Lung microvascular endothelial cell (primary cell): ENCODE measurements at regions not wholly inside any gene's neighbourhood (a gene's known extent, or its start where the extent isn't known, plus 50 kb on each side); places are given as distances from the start of the nearest gene placed in this dataset.
"Not testable (repeated sequence)": the region's sequence is repeated elsewhere in the genome, so short reads cannot be mapped to it uniquely, and the experiment has no call there.

ENCODE experiments used
- DNase-seq, 2 donors: peaks; one replicate each; pipeline versions ENCODE4 v3.0.0 to v3.0.0-alpha.2; 2010; ENCODE audit warnings: low read depth in 2 of 2

DNA sequence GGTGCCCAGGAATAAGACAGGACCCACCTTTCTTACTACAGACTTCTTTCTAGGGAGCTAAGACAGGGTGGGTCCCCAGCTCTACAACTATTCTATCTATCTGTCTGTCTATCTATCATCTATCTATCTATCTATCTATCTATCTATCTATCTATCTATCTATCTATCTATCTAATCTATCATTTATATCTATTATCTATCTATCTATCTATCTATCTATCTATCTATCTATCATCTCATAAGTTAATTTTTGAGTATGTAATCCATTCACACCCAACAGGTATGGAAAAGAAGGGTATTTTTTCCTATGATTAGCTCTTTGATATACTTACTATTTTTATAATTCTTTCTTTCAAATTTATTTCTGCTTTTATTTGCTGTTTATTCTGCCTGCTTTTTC is 55.9 kb downstream of the BAMBI start:
- no peak for DNase-seq

GRCh38 chr10:28733647-28734046 is 56.3 kb downstream of the BAMBI start:
- no peak for DNase-seq

GRCh38 chr10:28734938-28735759 is 57.8 kb downstream of the BAMBI start:
- peak; percentile 35 to 72 for DNase-seq

- DNase-seq, result no peak
Observed at GRCh38 chr10:28737096-28737495, 59.8 kb downstream of the BAMBI start.

DNA sequence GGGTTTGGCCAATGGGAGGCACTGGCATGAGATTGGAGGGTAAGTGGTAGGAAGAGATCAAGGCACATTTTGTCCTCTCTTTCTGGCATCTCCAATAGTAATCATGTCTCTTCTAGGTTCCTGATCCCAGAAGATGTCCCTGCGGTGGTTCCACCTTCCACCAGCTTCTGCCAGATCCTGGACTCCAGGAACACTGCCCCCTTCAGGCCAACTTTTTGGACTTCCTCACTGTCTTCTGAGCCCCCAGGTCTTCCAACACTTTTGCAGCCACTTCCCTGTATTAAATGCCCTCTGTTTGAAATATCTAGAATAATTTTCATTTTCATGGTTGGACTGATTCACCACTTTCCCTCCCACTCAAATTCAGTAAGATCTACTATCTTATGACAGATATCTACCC is 60.9 kb downstream of the BAMBI start:
- DNase-seq, result peak in 1 of 2 donors; percentile 18

- DNase-seq, result no peak
Observed at GRCh38 chr10:28743576-28743975, 66.3 kb downstream of the BAMBI start.

- no peak for DNase-seq
Observed at GRCh38 chr10:28744069-28744768, 66.9 kb downstream of the BAMBI start.

DNA sequence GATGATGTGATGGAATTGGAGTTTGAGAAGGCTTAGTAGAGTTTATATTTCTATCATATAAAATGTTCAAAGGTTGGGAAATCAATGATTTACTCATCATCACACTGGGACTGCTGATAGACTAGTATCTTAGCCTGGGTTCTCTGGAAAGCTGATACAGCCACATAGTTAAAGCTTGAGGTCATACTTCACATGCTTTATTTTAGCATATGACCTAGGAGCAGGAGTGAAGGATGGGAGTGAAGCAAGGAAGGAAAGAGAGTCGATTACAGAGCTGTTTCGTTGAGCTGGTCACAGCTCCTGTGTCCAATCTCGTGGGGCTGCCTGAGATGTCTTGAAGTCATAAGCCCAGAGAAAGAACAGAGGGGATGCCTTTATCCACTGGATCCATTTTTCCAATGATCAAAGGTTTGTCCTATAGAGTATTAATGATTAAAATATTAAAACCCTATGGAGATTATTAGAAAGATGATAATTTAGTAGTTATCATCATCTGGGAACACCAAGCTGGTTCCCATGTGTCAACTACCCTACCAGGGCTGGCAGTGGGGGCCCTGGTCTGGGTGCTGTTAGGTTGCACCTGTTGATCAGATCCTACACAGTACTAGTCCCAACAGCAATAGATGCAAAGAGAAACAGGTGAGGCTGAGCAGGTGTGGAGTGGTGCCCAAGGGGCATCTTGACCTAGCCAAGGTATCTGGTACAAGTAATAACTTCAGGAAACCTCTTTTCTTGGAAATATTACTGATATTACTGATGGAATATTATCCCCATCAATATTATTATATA is 77.8 kb downstream of the BAMBI start:
- no peak for DNase-seq

- no peak for DNase-seq
Observed at GRCh38 chr10:28761084-28761846, 83.9 kb downstream of the BAMBI start.

DNA sequence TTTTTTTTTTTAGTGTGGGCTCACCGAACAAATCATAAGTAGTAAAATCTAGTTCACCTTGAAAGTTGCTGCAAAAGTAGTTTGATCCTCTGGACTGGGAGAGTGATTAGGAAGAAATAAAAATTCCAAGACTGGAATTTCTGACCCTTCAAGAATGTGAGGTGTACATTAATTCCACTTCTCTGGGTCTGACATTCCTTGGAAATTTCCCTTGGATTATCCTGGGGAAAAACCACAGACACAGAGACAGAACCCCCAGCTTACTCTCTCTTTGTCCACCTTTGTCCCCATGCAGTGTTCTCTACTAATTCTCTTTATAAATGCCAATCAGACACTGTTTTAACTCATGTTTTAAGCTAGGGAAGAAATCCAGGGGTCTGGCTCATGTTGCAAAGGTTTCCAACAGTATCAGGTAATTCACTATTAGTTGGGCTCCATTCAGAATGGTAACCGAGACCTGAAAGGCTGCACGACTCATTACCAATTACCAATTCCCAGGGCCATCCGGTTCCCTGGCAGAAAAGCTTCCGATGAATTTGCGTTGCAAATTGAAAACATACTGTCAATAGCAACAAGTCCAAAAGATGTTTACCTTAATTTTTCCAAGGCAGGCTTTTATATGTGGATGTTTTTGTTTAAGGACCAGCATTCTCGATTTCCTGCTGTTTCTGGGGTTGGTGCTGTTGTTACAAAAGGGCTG is 86.3 kb downstream of the BAMBI start:
- DNase-seq, result no peak

GRCh38 chr10:28765641-28766040 is 88.3 kb downstream of the BAMBI start:
- DNase-seq, result no peak

DNA sequence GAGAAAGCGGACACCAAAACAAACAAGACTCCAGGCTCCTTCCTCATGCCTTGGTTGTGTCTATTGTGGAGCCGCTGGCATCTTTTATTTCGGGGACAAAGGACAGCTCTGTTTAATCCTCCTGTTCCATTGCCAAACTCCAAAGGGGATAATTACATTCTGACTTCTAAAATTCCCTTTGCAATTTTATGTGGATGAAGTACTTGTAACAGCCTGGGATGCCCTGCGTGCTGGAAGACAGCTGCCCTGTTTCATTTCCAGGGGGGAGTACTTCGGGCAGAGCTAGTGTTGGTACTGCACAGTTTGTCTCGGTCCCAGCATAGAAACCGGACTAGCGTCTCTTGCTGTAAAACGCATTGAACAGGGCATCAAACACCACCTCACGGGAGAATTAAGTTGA is 90.9 kb downstream of the BAMBI start:
- no peak for DNase-seq

DNA sequence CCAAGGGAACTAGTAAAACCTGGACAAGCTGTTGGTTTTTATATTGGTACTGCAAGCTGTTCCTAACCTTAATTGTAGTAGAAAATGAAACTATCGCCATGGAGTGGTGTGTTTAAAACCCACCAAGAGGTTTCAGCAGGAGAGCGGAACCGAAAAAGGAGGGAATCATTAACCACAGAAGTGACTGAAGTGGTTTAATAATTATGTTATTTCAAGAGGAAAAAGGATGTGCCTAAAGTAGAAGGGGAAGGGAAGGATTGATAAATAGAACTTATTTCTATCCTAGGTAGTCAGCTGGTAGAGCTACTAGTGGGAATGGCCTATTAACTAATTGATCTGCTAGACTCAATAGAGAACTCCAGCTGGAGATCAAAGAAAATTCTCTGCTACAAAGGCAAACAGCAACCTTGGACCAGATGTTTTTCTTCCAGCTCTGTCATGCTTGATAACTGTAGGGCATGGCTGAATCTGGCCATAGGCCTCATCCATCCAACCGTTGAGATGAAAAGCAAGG is 91.8 kb downstream of the BAMBI start:
- DNase-seq, result no peak

- DNase-seq, result not testable (repeated sequence)
Observed at GRCh38 chr10:28771580-28772090, 94.3 kb downstream of the BAMBI start.

GRCh38 chr10:28774051-28774995 is 97.0 kb downstream of the BAMBI start:
- DNase-seq, result no peak

DNA sequence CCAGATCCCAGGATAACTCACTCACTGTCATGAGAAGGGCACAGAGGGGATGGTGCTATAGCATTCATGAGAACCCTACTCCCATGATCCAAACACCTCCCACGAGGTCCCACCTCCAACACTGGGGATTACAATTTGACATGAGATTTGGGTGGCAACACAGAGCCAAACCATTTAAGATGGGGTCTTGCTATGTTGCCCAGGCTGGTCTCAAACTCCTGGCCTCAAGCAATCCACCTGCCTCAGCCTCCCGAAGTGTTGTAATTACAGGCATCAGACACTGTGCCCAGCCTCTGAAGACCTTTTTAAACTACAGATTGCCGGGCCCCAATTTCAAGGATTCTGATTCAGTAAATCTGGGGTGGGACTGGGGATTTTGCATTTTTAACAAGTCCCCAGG is 98.5 kb downstream of the BAMBI start:
- DNase-seq, result no peak

- DNase-seq, result no peak
Observed at GRCh38 chr10:28776519-28776918, 99.2 kb downstream of the BAMBI start.

DNA sequence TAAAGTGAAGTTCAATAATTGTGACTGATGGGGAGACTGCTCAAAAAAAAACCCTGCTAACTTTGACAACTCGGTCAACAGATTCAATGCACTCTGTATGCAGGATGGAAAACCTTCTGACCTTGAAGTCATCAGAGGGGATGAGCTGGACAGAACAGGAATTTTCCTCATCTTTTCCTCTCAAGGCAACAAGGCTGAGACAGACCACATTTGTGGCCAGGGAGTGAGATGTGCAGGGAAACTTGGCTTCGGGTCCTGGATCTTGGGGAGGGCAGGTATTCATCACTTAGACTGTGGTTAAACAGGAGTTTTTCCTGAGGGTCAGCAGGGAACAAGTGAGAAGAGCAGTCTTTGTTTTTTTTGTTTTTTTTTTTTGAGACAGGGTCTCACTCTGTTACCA is 100.6 kb downstream of the BAMBI start:
- DNase-seq, result no peak

DNA sequence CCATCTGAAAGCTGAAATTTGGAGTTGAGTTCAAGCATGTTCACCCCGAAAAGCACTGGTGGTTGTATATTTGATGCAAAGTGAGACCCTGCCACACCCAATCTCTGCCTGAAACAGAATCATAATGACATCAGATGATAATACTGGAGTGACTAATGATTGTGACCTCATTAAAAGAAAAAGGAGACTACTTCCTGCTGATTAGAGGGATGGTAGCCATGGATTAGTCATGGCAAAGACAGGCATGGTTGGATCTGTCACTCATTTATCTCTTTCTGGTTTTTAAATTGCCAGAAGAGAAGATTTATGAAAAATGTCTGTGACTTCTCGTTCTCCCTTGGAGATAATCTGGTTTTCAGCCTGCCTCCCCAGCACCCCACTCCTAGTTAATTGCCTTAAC is 101.2 kb downstream of the BAMBI start:
- no peak for DNase-seq
